ENCODE measurements at regions not wholly inside any gene's neighbourhood (a gene's known extent, or its start where the extent isn't known, plus 50 kb on each side); places are given as distances from the start of the nearest gene placed in this dataset.

- TF ChIP-seq SP1 (IDR thresholded peaks at IDR 0.05) (no peak), BHLHE40 (IDR thresholded peaks at IDR 0.05; ENCODE audit: borderline replicate concordance) (no peak), PKNOX1 (IDR thresholded peaks at IDR 0.05) (no peak), TARDBP (IDR thresholded peaks at IDR 0.05) (no peak), SUZ12 (IDR thresholded peaks at IDR 0.05) (no peak), FOXK2 (IDR thresholded peaks at IDR 0.05) (no peak), FOXM1 (IDR thresholded peaks at IDR 0.05; ENCODE audit: borderline replicate concordance) (no peak), ZNF384 (IDR thresholded peaks at IDR 0.05) (no peak), ELF4 (IDR thresholded peaks at IDR 0.05) (no peak), L3MBTL2 (conservative IDR thresholded peaks at IDR 0.05) (no peak), FOXA1 (IDR thresholded peaks at IDR 0.05) (no peak), CTBP1 (IDR thresholded peaks at IDR 0.05; ENCODE audit: borderline replicate concordance) (no peak)
Measured at GRCh38 chr7:32809871-32810270, 81.7 kb downstream of the KBTBD2 start.
